ENCODE measurements at regions not wholly inside any gene's neighbourhood (a gene's known extent, or its start where the extent isn't known, plus 50 kb on each side); places are given as distances from the start of the nearest gene placed in this dataset.

DNA sequence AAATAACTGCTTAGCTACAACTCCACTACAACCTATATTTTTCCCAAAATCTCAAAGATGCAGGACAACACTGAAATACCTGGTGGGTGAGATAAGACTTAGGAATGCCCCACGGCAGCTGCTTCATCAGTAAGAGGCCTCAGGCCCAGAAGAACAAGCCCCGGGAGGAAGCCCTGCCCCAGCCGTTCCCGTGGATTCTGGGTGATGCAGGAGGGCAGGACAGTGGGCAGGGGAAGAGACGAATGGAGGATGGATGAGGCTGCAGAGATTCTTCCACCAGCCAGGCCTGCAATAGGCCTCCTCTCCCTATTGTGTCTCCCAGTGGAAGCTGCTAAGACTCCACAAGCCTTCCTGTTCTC is 197.9 kb upstream of the HDAC4 start:
- TF ChIP-seq, protein P1, sequence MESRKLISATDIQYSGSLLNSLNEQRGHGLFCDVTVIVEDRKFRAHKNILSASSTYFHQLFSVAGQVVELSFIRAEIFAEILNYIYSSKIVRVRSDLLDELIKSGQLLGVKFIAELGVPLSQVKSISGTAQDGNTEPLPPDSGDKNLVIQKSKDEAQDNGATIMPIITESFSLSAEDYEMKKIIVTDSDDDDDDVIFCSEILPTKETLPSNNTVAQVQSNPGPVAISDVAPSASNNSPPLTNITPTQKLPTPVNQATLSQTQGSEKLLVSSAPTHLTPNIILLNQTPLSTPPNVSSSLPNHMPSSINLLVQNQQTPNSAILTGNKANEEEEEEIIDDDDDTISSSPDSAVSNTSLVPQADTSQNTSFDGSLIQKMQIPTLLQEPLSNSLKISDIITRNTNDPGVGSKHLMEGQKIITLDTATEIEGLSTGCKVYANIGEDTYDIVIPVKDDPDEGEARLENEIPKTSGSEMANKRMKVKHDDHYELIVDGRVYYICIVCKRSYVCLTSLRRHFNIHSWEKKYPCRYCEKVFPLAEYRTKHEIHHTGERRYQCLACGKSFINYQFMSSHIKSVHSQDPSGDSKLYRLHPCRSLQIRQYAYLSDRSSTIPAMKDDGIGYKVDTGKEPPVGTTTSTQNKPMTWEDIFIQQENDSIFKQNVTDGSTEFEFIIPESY (IDR thresholded peaks at IDR 0.05) = no peak
- TF ChIP-seq, protein P2, sequence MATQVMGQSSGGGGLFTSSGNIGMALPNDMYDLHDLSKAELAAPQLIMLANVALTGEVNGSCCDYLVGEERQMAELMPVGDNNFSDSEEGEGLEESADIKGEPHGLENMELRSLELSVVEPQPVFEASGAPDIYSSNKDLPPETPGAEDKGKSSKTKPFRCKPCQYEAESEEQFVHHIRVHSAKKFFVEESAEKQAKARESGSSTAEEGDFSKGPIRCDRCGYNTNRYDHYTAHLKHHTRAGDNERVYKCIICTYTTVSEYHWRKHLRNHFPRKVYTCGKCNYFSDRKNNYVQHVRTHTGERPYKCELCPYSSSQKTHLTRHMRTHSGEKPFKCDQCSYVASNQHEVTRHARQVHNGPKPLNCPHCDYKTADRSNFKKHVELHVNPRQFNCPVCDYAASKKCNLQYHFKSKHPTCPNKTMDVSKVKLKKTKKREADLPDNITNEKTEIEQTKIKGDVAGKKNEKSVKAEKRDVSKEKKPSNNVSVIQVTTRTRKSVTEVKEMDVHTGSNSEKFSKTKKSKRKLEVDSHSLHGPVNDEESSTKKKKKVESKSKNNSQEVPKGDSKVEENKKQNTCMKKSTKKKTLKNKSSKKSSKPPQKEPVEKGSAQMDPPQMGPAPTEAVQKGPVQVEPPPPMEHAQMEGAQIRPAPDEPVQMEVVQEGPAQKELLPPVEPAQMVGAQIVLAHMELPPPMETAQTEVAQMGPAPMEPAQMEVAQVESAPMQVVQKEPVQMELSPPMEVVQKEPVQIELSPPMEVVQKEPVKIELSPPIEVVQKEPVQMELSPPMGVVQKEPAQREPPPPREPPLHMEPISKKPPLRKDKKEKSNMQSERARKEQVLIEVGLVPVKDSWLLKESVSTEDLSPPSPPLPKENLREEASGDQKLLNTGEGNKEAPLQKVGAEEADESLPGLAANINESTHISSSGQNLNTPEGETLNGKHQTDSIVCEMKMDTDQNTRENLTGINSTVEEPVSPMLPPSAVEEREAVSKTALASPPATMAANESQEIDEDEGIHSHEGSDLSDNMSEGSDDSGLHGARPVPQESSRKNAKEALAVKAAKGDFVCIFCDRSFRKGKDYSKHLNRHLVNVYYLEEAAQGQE (IDR thresholded peaks at IDR 0.05) = no peak
- TF ChIP-seq, protein P3, sequence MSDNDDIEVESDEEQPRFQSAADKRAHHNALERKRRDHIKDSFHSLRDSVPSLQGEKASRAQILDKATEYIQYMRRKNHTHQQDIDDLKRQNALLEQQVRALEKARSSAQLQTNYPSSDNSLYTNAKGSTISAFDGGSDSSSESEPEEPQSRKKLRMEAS (IDR thresholded peaks at IDR 0.05) = no peak
- TF ChIP-seq, protein P4, sequence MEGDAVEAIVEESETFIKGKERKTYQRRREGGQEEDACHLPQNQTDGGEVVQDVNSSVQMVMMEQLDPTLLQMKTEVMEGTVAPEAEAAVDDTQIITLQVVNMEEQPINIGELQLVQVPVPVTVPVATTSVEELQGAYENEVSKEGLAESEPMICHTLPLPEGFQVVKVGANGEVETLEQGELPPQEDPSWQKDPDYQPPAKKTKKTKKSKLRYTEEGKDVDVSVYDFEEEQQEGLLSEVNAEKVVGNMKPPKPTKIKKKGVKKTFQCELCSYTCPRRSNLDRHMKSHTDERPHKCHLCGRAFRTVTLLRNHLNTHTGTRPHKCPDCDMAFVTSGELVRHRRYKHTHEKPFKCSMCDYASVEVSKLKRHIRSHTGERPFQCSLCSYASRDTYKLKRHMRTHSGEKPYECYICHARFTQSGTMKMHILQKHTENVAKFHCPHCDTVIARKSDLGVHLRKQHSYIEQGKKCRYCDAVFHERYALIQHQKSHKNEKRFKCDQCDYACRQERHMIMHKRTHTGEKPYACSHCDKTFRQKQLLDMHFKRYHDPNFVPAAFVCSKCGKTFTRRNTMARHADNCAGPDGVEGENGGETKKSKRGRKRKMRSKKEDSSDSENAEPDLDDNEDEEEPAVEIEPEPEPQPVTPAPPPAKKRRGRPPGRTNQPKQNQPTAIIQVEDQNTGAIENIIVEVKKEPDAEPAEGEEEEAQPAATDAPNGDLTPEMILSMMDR (IDR thresholded peaks at IDR 0.05; ENCODE audit: low read depth, low read length, missing input control) = no peak

All from liver (tissue), 2 donors.